Activated CD4-positive, alpha-beta T cell treated with anti-CD3 and anti-CD28 coated beads, Interleukin-2, Interleukin-4, amounts not matched to agents 100 ng/mL and 50 ng/mL, durations not matched to agents 16 hours and 8 hours (primary cell): ENCODE measurements at regions not wholly inside any gene's neighbourhood (a gene's known extent, or its start where the extent isn't known, plus 50 kb on each side); places are given as distances from the start of the nearest gene placed in this dataset.
A peak's percentile ranks its signal among the peaks of the same experiment; 100 is the strongest.

Source experiments
- DNase-seq: peaks from one replicate; pipeline ENCODE4 v3.0.0-alpha.2; 2020; ENCODE audit warnings: low spot score

DNA sequence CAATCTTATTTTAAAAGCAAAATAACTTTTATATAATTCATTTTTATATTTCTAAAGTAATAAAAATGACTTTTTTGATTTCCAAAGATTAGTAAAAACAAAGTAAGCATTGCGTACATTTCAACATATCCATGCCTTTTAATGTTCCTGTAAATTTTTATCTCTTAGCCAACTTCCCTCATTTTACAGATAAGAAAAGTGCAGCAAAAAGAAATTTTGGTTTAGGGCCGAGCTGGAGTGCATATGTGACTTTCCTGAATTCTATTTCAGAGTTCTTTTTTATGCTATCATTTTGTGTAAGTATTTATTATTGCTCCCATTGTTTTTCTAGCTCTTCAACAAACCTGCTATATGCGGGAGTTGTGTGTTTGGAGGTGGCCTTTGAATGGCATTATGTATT, 195.3 kb downstream of the NHLRC3 start:
- DNase-seq, result no peak

DNA sequence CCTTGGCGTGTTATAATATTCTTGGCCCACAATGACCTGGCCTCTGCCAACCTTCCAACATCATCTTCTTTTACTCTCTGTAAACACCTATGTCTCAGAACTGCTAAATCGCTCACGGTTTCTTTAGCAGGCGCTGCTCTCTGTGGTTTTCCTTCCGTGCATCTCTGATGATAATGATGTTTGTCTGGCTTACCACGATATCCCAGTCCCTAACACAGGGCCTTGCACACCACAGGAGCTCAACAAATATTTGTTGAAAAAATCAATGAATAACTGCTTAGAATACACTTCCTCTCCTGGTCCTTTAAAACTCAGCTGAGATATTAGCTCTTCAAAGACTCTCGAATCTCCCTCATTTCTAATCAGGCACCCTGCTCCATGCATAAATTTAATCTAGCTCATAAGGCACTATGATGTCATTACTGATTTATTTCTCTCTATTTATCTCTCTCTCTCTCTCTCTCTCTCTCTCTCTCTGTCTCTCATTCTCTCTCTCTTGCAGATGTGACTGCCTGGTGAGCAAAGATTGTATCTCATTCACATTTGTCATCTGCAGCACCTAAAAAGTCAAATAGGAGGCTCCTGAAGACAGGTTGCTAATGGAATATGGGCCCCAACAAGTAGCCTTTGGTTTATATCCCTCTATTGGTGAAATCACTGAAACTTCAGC, 206.4 kb downstream of the NHLRC3 start:
- DNase-seq, result no peak

DNA sequence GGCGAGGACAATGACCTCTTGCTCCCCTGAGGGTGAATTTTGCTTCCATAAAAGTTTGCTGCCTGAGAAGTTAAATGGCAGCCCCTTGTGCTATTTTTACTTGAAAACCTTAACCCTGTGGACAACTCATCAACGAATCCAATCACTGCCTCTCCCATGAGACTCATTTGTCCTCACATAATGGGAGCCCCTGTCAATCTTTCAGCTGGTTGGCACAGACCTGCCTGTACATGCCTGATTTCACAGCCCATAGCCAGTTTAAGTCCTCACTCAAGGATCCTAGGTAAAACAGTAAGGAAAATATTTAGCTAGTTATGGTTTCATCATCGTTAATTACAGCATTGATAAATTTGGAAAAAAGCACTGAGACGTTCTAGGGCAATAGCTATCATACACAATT, 207.4 kb downstream of the NHLRC3 start:
- DNase-seq, result no peak

DNA sequence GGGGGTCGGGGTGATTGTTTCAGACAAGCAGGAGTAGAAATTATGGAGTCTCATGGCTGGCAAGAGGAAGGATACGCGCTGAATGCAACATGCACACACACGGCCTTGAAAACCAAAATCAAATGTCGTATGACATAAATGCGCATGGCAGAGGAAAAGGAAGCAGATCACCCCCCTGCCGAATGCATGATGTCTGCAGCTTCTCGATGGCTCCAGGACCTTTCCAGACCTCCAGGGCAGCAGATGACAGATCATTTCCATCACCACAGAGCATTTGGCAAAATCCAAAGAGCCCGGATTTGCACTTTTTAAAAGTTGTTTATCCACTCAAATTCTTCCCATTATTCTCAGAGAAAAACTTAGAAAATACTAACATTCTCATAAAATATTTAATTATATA, 211.7 kb downstream of the NHLRC3 start:
- DNase-seq, result no peak

DNA sequence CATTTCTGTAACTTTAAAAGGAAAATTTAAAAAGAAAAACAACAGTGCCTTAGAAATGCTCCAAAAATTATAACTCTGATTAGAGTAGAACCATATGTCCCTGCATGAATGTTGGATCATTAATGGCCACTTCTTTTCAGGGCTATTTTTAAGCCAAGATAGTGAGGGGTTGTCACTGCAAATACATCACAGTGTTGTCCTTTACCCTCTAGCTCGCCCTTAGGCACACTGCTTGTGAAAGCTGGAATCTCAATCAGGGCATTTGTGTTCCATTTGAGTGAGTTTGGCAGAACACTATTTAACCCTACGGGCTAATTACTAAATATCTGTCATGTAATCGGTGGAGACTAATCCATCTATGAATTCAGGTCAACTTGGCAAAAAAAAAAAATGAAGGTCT, 212.2 kb downstream of the NHLRC3 start:
- DNase-seq, result no peak

DNA sequence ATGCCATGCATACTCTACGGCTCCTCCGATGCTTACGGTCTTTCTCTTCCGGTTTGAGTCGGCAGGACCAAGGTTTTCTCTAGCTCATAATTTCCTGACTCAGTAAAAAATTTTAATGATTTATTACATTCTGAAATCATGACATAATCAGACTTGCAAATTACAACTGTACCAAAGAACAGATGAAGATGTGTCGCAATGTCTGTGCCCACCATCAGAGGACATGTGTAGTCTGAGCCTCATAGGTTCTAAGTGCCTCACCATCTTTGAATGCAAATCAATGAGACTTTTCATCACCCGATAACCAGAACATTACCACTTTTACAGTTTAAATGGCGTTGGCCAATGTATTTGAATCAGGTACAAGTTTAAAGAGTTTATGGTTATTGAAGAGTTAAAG, 213.1 kb downstream of the NHLRC3 start:
- DNase-seq, result no peak

DNA sequence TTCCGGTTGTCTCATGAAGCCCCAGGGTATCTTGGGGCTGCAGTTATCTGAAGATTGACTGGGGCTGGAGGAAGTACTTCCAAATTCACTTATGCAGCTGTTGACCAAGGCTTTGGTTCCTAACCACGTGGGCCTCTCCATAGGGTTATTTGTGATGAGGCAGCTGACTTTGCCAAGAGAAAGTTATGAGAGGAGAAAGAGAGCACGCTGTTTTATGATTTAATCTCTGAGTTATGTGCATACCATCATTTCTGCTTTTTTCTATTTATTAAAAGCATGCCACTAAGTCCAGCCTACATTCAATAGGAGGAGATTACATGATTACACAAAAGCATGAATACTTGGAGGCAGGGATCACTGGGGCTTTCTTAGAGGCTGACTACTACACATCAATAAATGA, 215.5 kb downstream of the NHLRC3 start:
- DNase-seq, result no peak

DNA sequence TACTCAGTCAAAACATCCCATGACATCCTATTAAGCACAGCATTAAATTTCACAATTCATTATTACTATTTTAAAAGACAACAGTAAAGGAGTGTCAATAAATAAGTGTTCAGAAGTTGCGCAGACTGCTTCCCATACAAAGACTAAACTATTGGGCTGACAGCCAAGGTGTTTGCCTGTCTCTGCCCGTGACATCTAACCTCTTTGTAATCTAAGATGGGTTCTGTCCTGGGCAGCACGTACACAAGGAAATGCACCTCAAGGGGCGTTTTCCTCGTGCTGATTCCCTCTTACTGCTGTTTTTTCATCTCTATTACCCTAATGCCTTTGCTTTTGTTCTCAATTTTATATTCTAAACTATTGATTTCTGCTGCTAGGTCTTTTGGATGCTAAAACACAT, 216.3 kb downstream of the NHLRC3 start:
- DNase-seq, result no peak

DNA sequence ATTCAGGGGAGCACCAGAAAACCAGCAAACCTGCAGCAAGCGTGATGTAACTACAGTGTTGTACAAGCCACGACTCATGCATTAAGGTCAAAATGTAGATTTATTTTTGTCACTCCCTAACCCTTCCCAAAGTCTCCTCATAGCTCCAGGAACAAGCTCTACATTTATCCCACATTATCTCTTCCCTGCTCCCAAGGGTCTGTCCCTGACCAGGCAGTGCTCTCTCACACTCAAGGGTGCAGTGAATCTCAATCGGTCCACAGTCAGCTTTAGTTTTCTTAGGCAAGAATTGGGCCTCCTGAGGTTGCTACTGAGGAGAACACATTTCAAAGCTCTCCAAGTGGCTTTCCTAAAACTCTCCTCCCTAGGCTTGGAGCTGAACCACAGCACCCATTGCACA, 219.4 kb downstream of the NHLRC3 start:
- DNase-seq, result no peak

DNA sequence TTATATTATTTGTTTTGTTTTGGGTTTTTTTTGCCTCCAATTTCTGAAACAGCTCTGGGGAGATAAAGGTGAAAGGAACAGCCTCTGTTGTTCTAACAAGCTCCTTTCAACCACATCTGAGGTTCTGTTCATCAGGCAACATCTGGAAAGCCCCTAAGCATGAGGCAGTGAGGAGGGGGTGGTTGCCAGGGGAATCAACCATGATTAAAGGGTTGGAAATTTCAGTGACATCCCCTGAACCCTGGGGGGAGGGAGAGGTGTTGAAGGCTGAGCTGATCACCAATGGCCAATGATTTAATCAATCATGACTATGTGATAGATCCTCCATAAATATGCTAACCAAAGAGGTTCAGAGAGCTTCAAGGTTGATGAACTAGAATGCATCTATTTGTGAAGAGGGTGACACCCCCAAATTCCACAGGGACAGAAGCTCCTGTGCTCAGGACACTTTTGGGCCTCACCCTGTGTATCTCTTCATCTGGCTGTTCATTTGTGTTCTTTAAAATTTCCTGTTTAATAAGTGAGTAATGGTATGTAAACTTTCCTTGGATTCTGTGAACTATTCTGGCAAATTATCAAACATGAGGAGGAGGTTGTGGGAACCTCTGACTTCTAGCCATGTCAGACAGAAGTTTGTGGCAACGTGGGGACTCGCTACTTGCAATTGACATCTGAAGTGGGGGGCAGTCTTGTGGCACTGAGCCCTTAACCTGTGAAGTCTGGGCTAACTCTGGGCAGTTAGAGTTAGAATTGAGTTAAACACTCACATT, 221.3 kb downstream of the NHLRC3 start:
- DNase-seq, result no peak

DNA sequence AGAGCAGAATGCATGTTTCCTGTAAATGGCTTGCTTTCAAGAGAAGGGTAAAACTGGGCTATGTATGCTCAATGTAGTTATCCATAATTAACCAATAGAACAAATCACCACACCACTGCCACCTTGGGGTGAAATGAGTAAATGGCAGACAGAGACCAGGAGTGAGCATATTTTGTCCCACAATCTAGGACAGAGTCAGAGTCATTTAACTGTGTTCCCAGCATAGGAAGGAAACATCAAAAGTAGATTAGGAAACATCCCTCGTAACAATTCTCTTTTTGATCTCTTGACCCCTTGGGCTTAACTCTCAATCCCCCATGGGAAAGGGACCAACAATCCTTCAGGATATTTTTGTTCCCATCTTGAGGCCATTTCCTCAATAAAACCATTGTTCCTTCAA, 224.8 kb downstream of the NHLRC3 start:
- DNase-seq, result peak; percentile 62

DNA sequence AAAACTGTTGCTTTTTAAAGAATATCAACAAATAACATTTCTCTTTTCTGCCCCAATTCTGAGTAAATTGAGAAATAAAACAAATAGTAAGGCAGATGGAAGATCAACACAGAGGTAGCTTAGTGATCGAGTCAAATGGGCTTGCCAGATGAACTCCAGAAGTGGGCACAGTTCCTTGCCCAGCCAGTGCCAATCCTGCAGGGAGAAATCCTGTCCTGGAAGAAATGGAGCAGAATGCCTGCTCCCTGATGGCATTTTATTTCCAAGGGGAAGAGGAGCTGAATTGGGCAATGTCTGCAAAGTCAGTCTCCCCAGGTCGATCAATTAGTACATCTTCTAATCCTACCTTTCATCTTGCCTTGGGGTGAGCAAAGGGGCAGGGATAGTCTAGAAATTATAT, 225.3 kb downstream of the NHLRC3 start:
- DNase-seq, result no peak

DNA sequence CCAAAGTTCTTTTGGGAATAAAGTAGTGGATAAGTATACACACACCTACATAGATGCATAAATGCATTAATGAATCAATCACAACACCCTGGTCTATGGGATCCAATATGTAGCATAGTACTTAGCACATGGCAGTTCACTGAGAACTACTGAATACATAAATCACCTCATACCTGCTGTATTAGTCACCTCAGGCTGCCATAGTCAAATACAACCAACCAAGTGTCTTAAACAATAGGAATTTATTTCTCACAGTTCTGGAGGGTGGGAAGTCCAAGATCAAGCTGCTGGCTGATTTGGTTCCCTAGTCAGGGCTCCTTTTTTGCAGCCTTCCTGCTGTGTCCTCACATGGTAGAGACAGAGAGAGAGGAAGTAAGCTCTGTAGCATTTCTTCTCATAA, 228.2 kb downstream of the NHLRC3 start:
- DNase-seq, result no peak

DNA sequence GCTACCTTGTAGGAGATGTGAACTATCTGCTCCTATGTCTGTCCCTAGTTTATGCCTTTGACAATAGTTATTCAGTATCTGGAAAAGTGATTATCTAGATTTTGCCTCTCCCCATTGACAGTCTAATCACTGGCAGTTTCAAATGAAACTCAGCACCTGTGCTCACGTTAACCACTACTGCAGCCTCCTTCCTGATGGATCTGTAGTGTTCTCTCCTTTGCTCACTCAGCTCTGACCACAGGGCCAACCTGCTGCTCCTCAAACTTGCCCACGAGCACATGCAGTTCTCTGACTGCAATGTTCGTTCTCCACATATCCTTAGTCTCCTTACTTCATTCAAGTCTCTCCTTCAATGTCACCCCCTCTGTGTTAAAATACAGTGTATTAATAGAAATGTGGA, 230.1 kb downstream of the NHLRC3 start:
- no peak for DNase-seq

DNA sequence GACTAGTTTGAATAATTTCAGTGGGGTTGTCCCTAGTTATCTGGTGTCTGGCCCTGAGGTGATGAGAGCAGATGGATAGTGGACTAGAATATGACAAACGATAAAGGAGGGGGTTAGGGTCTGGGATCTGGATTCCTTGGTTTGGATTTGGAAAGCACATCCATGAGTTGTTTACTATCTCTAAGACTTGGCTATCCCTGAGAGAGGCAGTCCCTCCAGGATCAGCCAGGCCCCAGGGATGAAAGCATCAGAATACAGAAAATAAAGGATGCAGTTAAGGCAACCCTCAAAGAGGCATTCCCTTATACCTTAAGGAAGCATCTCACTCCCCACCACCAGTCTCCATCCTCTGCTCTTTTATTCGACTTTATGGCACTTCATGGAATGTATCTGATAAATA, 230.7 kb downstream of the NHLRC3 start:
- DNase-seq, result no peak

DNA sequence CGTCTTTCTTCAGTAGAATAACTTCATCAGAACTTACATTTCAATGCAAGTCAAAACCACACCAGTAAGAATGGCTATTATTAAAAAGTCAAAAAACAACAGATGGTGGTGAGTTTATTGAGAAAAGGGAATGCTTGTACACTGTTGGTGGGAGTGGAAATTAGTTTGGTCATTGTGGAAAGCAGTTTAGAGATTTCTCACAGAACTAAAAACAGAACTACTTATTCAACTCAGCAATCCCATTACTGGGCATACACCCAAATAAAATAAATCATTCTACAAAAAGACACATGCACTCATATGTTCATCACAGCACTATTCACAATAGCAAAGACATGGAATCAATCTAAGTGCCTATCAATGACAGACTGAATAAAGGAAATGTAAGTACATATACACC, 231.2 kb downstream of the NHLRC3 start:
- DNase-seq, result no peak

DNA sequence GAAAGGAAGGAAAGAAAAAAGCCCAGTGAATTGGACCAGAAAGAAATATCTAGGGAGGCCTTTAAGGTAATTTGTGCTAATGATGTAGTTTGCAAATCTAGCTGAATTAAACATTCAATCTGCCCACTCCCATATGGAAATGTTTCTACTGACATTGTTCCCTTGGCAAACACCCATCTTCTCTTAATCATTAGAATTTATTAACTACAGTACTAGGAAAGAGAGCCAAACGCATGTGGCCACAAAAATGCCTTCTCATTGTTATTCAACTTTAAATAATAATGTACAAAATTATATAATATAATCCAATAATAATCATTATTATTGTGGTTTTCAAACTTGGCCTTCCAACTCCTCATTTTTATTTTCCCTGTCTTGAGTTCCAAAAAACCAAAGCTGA, 234.7 kb downstream of the NHLRC3 start:
- DNase-seq, result no peak

DNA sequence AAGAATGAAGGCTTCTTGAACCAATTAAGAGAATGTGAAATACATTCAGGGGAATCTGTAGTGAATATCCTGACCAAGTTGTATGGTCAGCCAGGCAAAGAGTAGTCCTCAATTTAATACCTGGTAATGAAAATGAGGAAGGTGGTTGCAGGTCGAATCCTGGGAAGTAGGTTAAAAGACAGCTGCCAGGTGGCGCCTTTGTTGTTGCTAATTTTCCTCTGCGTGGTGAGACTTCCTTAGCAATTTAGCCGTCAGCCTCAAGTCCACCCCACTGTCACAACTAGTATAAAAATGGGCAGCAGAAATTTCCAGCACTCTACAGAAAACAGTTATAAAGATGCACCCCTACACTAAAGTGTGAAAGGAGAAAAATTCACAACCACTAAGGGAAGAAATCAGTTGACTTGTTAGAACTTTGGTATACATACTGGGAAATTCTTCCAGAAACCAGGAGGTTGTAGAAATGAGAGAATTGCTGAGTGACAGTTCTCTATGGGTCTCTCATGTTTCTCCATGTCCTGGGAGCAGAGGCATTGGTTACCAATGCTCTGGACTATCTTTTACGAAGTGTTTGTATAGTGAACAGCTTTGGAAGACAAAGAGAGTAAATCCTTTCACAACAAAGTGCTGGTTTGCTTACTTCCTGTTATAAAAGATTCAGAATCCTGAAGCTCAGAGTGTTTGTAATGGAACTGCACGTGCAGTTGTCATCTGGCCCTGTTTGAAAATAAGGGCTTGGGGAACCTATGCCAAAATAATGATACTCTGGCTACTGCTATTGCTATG, 235.9 kb downstream of the NHLRC3 start:
- no peak for DNase-seq

DNA sequence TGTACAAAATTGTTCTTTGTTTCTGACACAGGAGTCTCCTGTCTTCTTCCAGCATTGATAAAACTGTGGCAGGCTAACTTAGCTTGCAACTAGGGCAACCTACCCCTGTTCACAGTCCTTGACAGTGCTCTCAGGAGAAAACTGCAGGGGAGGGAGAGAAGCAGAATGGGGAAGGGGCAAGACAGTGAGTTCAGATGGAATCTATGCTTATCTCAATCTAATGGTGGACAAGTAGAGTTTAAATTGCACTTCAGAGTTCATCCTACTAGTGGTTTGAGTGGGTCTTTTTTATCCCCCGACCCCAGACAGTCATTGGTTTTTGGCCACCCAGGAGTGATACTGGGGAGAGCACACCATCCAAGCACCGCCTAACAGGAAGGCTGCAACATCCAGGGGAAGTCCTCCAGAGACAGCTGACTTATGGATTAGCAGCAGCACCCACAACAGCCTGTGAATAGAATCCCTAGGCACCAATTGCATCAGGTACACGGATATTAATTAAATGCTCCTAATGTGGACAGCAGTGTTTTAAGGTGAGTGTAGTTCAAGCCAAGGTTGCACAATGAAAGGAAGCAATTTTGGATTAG, 236.6 kb downstream of the NHLRC3 start:
- DNase-seq, result no peak

DNA sequence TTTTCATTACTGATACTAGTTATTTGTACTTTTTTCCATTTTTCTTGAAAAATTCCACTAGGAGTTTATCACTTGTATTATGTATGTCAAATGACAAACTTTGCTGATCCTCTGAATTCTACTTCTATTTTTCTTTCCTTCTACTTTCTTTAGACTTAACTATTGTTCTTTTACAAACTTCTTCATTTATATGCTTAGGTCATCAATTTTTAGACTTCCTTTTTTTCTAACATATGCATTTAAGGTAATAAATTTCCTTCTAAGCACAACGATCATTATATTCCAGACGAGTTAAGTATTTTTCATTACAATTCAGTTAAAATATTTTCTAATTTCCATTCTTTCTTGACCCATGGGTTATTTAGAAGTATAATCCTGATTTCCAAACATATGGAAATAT, 240.8 kb downstream of the NHLRC3 start:
- DNase-seq, result no peak

DNA sequence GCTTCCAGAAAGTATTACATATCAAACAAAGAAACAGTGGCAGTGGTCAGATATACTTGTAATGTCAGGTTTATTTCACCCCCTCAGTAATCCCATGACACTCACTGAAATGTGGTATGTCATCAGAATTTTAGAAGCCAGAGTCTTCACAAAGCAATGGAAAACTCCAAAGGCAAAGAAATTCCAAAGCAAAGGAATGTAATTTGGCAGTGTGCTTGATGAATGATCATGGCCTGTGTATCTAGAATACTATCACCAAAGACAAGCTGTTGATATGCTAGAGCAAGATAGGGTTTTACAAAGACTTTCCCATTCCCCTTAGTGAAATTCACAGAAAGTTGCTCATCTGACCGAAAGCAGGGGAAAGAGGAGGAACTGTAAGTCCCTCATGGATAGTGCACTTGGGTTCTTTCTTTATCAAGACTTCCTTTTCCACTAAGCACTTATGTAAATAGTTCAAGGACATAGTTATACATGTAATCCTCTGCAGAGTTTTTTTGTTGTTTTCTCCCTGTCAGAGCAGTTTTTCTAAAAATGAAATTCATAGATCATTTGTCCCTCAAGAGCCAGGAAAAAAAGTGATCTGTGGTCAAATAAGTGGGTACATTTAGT, 243.4 kb downstream of the NHLRC3 start:
- no peak for DNase-seq

DNA sequence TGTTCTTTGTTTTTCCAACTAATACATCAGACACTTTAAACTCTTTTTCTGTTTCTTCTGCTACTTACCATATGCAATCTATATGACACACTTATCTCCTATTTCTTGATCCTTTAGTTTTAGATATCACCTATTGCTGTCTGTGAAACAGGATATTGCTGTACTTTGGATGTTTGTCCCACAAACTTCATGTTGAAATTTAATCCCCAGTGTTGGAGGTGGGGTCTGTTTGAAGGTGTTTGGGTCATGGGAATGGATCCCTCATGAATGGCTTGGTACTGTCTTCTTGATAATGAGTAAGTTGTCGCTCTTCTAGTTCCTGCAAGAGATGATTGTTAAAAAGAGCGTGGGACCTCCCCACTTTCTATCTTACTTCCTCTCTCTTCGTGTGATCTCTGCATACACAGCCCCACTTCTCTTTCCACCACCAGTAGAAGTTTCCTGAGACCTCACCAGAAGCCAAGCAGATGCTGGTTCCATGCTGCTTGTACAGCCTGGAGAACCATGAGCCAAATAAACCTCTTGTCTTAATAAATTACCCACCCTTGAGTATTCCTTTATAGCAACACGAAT, 244.2 kb downstream of the NHLRC3 start:
- no peak for DNase-seq
